H9 (cell line): ENCODE measurements at regions not wholly inside any gene's neighbourhood (a gene's known extent, or its start where the extent isn't known, plus 50 kb on each side); places are given as distances from the start of the nearest gene placed in this dataset.

Experiments used
- DNase-seq: peaks from one replicate; pipeline ENCODE4 v3.0.0-alpha.2; 2017
- H2AFZ ChIP-seq: one replicate; pipeline ENCODE4 v1.6.1; 2013; ENCODE audit warnings: mild to moderate bottlenecking, low read length, control low read depth, moderate library complexity
- H2AK5ac ChIP-seq: 2 replicates; pipeline ENCODE4 v1.6.1; 2013; ENCODE audit warnings: low read length, control low read depth, mixed read lengths; ENCODE audit not compliant: insufficient read length
- H2BK120ac ChIP-seq: one replicate; pipeline ENCODE4 v1.6.1; 2013; ENCODE audit warnings: low read depth, mild to moderate bottlenecking, low read length, control low read depth, inconsistent platforms; ENCODE audit not compliant: poor library complexity, severe bottlenecking
- H2BK12ac ChIP-seq: 2 replicates; pipeline ENCODE4 v1.6.1; 2013; ENCODE audit warnings: low read length, control low read depth, mixed read lengths, low read depth; ENCODE audit not compliant: insufficient read length
- H2BK15ac ChIP-seq: 2 replicates; pipeline ENCODE4 v1.6.1; 2013; ENCODE audit warnings: low read depth, low read length, control low read depth
- H2BK20ac ChIP-seq: one replicate; pipeline ENCODE4 v1.6.1; 2013; ENCODE audit warnings: low read depth, mild to moderate bottlenecking, low read length, control low read depth, inconsistent platforms; ENCODE audit not compliant: poor library complexity, severe bottlenecking
- H2BK5ac ChIP-seq: 2 replicates; pipeline ENCODE4 v1.6.1; 2013; ENCODE audit warnings: low read length, control low read depth, mixed read lengths; ENCODE audit not compliant: insufficient read length
- H3K14ac ChIP-seq: 2 replicates; pipeline ENCODE4 v1.6.1; 2013; ENCODE audit warnings: low read length, control low read depth; ENCODE audit not compliant: insufficient read depth
- H3K18ac ChIP-seq: 2 replicates; pipeline ENCODE4 v1.6.1; 2013; ENCODE audit warnings: low read depth, mild to moderate bottlenecking, mixed read lengths, low read length, control low read depth; ENCODE audit not compliant: insufficient read length
- H3K23ac ChIP-seq: 2 replicates; pipeline ENCODE4 v1.6.1; 2013; ENCODE audit warnings: low read length, control low read depth, mixed read lengths, low read depth; ENCODE audit not compliant: insufficient read length
- H3K23me2 ChIP-seq: 2 replicates; pipeline ENCODE4 v1.6.1; 2013; ENCODE audit warnings: low read depth, mild to moderate bottlenecking, mixed read lengths, low read length, control low read depth; ENCODE audit not compliant: insufficient read length, poor library complexity, severe bottlenecking
- H3K27ac ChIP-seq: 2 replicates; pipeline ENCODE4 v1.5.1; 2013; ENCODE audit warnings: low read length, control low read depth, mixed read lengths, low read depth; ENCODE audit not compliant: insufficient read length
- H3K27me3 ChIP-seq: 2 replicates; pipeline ENCODE4 v1.6.1; 2013; ENCODE audit warnings: low read length, control low read depth, inconsistent platforms; ENCODE audit not compliant: insufficient read depth
- H3K4ac ChIP-seq: 2 replicates; pipeline ENCODE4 v1.6.1; 2013; ENCODE audit warnings: low read depth, mild to moderate bottlenecking, control low read depth, inconsistent platforms, low read length, moderate library complexity
- H3K4me1 ChIP-seq: 2 replicates; pipeline ENCODE4 v1.6.1; 2013; ENCODE audit warnings: low read length, control low read depth, inconsistent platforms; ENCODE audit not compliant: insufficient read depth
- H3K4me2 ChIP-seq: 2 replicates; pipeline ENCODE4 v1.6.1; 2013; ENCODE audit warnings: low read length, control low read depth, mixed read lengths; ENCODE audit not compliant: insufficient read length, insufficient read depth
- H3K56ac ChIP-seq: 2 replicates; pipeline ENCODE4 v1.6.1; 2013; ENCODE audit warnings: low read depth, mild to moderate bottlenecking, mixed read lengths, low read length, control low read depth; ENCODE audit not compliant: insufficient read length
- H3K79me1 ChIP-seq: 2 replicates; pipeline ENCODE4 v1.6.1; 2013; ENCODE audit warnings: low read depth, mild to moderate bottlenecking, moderate library complexity, low read length, control low read depth, inconsistent platforms; ENCODE audit not compliant: insufficient read depth, poor library complexity, severe bottlenecking
- H3K79me2 ChIP-seq: 2 replicates; pipeline ENCODE4 v1.6.1; 2013; ENCODE audit warnings: low read length, control low read depth, inconsistent platforms; ENCODE audit not compliant: insufficient read depth
- H3K9ac ChIP-seq: 2 replicates; pipeline ENCODE4 v1.6.1; 2013; ENCODE audit warnings: low read length, control low read depth, mixed read lengths; ENCODE audit not compliant: insufficient read length; ENCODE audit errors: extremely low read depth
- H3K9me3 ChIP-seq: one replicate; pipeline ENCODE4 v1.6.1; 2013; ENCODE audit warnings: low read depth, low read length, inconsistent platforms; ENCODE audit not compliant: control insufficient read depth
- H3T11ph ChIP-seq: one replicate; pipeline ENCODE4 v1.6.1; 2013; ENCODE audit warnings: mild to moderate bottlenecking, low read length, control low read depth, inconsistent platforms
- H4K20me1 ChIP-seq: one replicate; pipeline ENCODE4 v1.6.1; 2013; ENCODE audit not compliant: control insufficient read depth, insufficient read length, insufficient read depth
- H4K5ac ChIP-seq: 2 replicates; pipeline ENCODE4 v1.6.1; 2013; ENCODE audit warnings: low read depth, mild to moderate bottlenecking, mixed read lengths, low read length, control low read depth; ENCODE audit not compliant: insufficient read length
- H4K8ac ChIP-seq: replicated peaks from 2 replicates; pipeline ENCODE4 v1.6.1; 2013; ENCODE audit warnings: low read length, control low read depth, mixed read lengths, low read depth; ENCODE audit not compliant: insufficient read length
- H4K91ac ChIP-seq: 2 replicates; pipeline ENCODE4 v1.6.1; 2013; ENCODE audit warnings: low read depth, mild to moderate bottlenecking, moderate library complexity, mixed read lengths, low read length, control low read depth; ENCODE audit not compliant: insufficient read length
- H3K27ac Mint-ChIP-seq, 3 experiments: 2 replicates in 2 of 3; 3 replicates in 1 of 3; pipeline ENCODE4 v1.8.0; 2020 to 2021; ENCODE audit warnings: mixed read lengths in 3 of 3, mild to moderate bottlenecking in 1 of 3, moderate library complexity in 1 of 3
- H3K27me3 Mint-ChIP-seq: 2 replicates; pipeline ENCODE4 v1.8.0; 2021; ENCODE audit warnings: low read depth, mild to moderate bottlenecking, moderate library complexity, mixed read lengths
- H3K36me3 Mint-ChIP-seq, 3 experiments: 2 replicates in 2 of 3; 3 replicates in 1 of 3; pipeline ENCODE4 v1.8.0; 2020 to 2021; ENCODE audit warnings: low read depth in 3 of 3, mixed read lengths in 3 of 3; ENCODE audit not compliant: insufficient read depth in 1 of 3
- H3K4me1 Mint-ChIP-seq, 2 experiments: 2 replicates each; pipeline ENCODE4 v1.8.0; 2020; ENCODE audit warnings: mixed read lengths in 2 of 2
- H3K4me3 Mint-ChIP-seq, 2 experiments: 2 replicates in 1 of 2; 3 replicates in 1 of 2; pipeline ENCODE4 v1.8.0; 2020 to 2021; ENCODE audit warnings: mild to moderate bottlenecking in 2 of 2, mixed read lengths in 2 of 2, moderate library complexity in 1 of 2
- H3K9me3 Mint-ChIP-seq, 2 experiments: 2 replicates in 1 of 2; 3 replicates in 1 of 2; pipeline ENCODE4 v1.8.0; 2020; ENCODE audit warnings: mild to moderate bottlenecking in 2 of 2, mixed read lengths in 2 of 2, moderate library complexity in 1 of 2
- CTCF ChIP-seq: fragments of 200-600 bp; sonication (generic); conservative IDR thresholded peaks from 3 replicates; pipeline ENCODE4 v1.8.0; 2021; ENCODE audit warnings: antibody characterized with exemption, mild to moderate bottlenecking
- WGBS: extraction: QIAGEN DNeasy Blood & Tissue Kit; methylation state at CpG from one replicate; pipeline ENCODE4 v1.1.7; 2013; ENCODE audit warnings: missing lambda C conversion rate, low lambda C conversion rate, mixed read lengths; ENCODE audit not compliant: insufficient read length; ENCODE audit errors: extremely low coverage; 5-methylcytosine and 5-hydroxymethylcytosine counted together

GRCh38 chr3:165444745-165445144, 248.6 kb upstream of the SLITRK3 start:
- Mint-ChIP-seq H3K4me3 (no peak overlapping the region), H3K36me3 (no peaks in the 10 kb centered on the region), H3K27me3 (no peaks in the 10 kb centered on the region), H3K4me1 (peaks cover 3% of the 10 kb centered on the region in 2 experiments; a peak in 2 of 4 replicates), H3K9me3 (no peaks in the 10 kb centered on the region; a peak in 1 of 5 replicates), H3K27ac (no peak overlapping the region)
- H4K91ac ChIP-seq = no peak overlapping the region
- no peak overlapping the region for H2AK5ac ChIP-seq
- no peak overlapping the region for H2BK15ac ChIP-seq
- H3K9me3 ChIP-seq = no peaks in the 10 kb centered on the region
- H2AFZ ChIP-seq = no peak overlapping the region
- H2BK20ac ChIP-seq = no peak overlapping the region
- no peaks in the 10 kb centered on the region for H3K27me3 ChIP-seq
- no peak overlapping the region for H3K23ac ChIP-seq
- no peak overlapping the region for H3K4ac ChIP-seq
- H3K14ac ChIP-seq = no peak overlapping the region
- no peak overlapping the region for H3K27ac ChIP-seq
- no peak overlapping the region for H2BK5ac ChIP-seq
- H4K20me1 ChIP-seq = no peaks in the 10 kb centered on the region
- no peak overlapping the region for H3K56ac ChIP-seq
- H2BK12ac ChIP-seq = no peak overlapping the region
- H4K5ac ChIP-seq = no peak overlapping the region
- DNase-seq = no peak
- H3T11ph ChIP-seq = no peak overlapping the region
- H3K4me2 ChIP-seq = no peak overlapping the region
- no peaks in the 10 kb centered on the region for H3K23me2 ChIP-seq
- H3K9ac ChIP-seq = no peak overlapping the region
- H3K18ac ChIP-seq = no peak overlapping the region
- H4K8ac ChIP-seq = no peak overlapping the region
- no CpG with 5 or more reads among the region's 4 CpGs for WGBS
- H2BK120ac ChIP-seq = no peak overlapping the region
- TF ChIP-seq CTCF = no peak
- no peaks in the 10 kb centered on the region for H3K79me2 ChIP-seq
- H3K4me1 ChIP-seq = no peaks in the 10 kb centered on the region
- no peaks in the 10 kb centered on the region for H3K79me1 ChIP-seq
